Body of pancreas (tissue), 4 donors: ENCODE measurements at regions not wholly inside any gene's neighbourhood (a gene's known extent, or its start where the extent isn't known, plus 50 kb on each side); places are given as distances from the start of the nearest gene placed in this dataset.

ENCODE experiments used
- CTCF ChIP-seq, 7 experiments: fragments of 450-650 bp in 4 of 7; fragments of 200-600 bp in 3 of 7; sonication (generic) in 3 of 7; IDR thresholded peaks; one replicate each; pipeline ENCODE4 v1.5.1; 2016 to 2019; ENCODE audit warnings: antibody characterized with exemption in 7 of 7
- POLR2A ChIP-seq, 3 donors: fragments of 450-650 bp; IDR thresholded peaks; one replicate each; pipeline ENCODE4 v1.6.1; 2016; ENCODE audit warnings: antibody characterized with exemption in 3 of 3, mild to moderate bottlenecking in 2 of 3

GRCh38 chr6:33952016-33952415, 148.2 kb upstream of the MLN start:
- TF ChIP-seq CTCF (IDR thresholded peaks at IDR 0.05) (no peak), POLR2A (IDR thresholded peaks at IDR 0.05) (no peak)
